ENCODE measurements at regions not wholly inside any gene's neighbourhood (a gene's known extent, or its start where the extent isn't known, plus 50 kb on each side); places are given as distances from the start of the nearest gene placed in this dataset.
"Not testable (repeated sequence)": the region's sequence is repeated elsewhere in the genome, so short reads cannot be mapped to it uniquely, and the experiment has no call there.

GRCh38 chr9:720239-720881, 121.1 kb upstream of the DMRT1 start:
- DNase-seq, result peak in 1 of 3 experiments; percentile 32

- DNase-seq, result no peak
Measured at GRCh38 chr9:722388-722980, 119.0 kb upstream of the DMRT1 start.

- not testable (repeated sequence) for DNase-seq
Measured at GRCh38 chr9:724461-724860, 117.0 kb upstream of the DMRT1 start.

- DNase-seq, result no peak
Measured at GRCh38 chr9:726005-726404, 115.5 kb upstream of the DMRT1 start.

- DNase-seq, result no peak
Measured at GRCh38 chr9:727767-728166, 113.7 kb upstream of the DMRT1 start.

GRCh38 chr9:728535-728934, 113.0 kb upstream of the DMRT1 start:
- DNase-seq, result no peak

GRCh38 chr9:731474-731873, 110.0 kb upstream of the DMRT1 start:
- DNase-seq, result no peak

GRCh38 chr9:734831-735511, 106.5 kb upstream of the DMRT1 start:
- DNase-seq, result no peak

GRCh38 chr9:737400-738120, 103.9 kb upstream of the DMRT1 start:
- DNase-seq, result no peak

- DNase-seq, result no peak
Measured at GRCh38 chr9:738209-738915, 103.1 kb upstream of the DMRT1 start.

GRCh38 chr9:739362-739761, 102.1 kb upstream of the DMRT1 start:
- no peak for DNase-seq

- DNase-seq, result no peak
Measured at GRCh38 chr9:740221-740620, 101.3 kb upstream of the DMRT1 start.

GRCh38 chr9:742104-742503, 99.4 kb upstream of the DMRT1 start:
- DNase-seq, result no peak

GRCh38 chr9:742914-743589, 98.4 kb upstream of the DMRT1 start:
- DNase-seq, result no peak

- no peak for DNase-seq
Measured at GRCh38 chr9:744046-744712, 97.3 kb upstream of the DMRT1 start.

- DNase-seq, result no peak
Measured at GRCh38 chr9:744790-745484, 96.6 kb upstream of the DMRT1 start.

- no peak for DNase-seq
Measured at GRCh38 chr9:745761-746380, 95.6 kb upstream of the DMRT1 start.

- no peak for DNase-seq
Measured at GRCh38 chr9:746661-747434, 94.6 kb upstream of the DMRT1 start.

- no peak for DNase-seq
Measured at GRCh38 chr9:747567-747966, 93.9 kb upstream of the DMRT1 start.
